Mesendoderm (in vitro differentiated cells): ENCODE measurements at regions not wholly inside any gene's neighbourhood (a gene's known extent, or its start where the extent isn't known, plus 50 kb on each side); places are given as distances from the start of the nearest gene placed in this dataset.

Experiments
- DNase-seq: peaks from one replicate; pipeline ENCODE4 v3.0.0; 2013
- H2AK5ac ChIP-seq: 2 replicates; pipeline ENCODE4 v1.6.1; 2013; ENCODE audit warnings: low read length, inconsistent platforms
- H2BK120ac ChIP-seq: 2 replicates; pipeline ENCODE4 v1.6.1; 2013; ENCODE audit warnings: low read depth, mild to moderate bottlenecking, low read length, moderate library complexity, mixed read lengths
- H2BK15ac ChIP-seq: replicated peaks from 2 replicates; pipeline ENCODE4 v1.6.1; 2013; ENCODE audit warnings: low read depth, mild to moderate bottlenecking, moderate library complexity
- H2BK5ac ChIP-seq: 2 replicates; pipeline ENCODE4 v1.6.1; 2013; ENCODE audit warnings: low read length, inconsistent platforms
- H3K18ac ChIP-seq: 2 replicates; pipeline ENCODE4 v1.6.1; 2013; ENCODE audit warnings: mild to moderate bottlenecking, low read length, mixed read lengths
- H3K23ac ChIP-seq: one replicate; pipeline ENCODE4 v1.6.1; 2013; ENCODE audit warnings: low read length
- H3K27ac ChIP-seq: 2 replicates; pipeline ENCODE4 v1.5.1; 2013; ENCODE audit warnings: low read depth, mild to moderate bottlenecking, inconsistent platforms, low read length, moderate library complexity
- H3K27me3 ChIP-seq: 2 replicates; pipeline ENCODE4 v1.6.1; 2013; ENCODE audit warnings: low read length, control low read depth, mild to moderate bottlenecking, inconsistent platforms; ENCODE audit not compliant: insufficient read depth, poor library complexity
- H3K36me3 ChIP-seq: 2 replicates; pipeline ENCODE4 v1.6.1; 2013; ENCODE audit warnings: low read length, inconsistent platforms; ENCODE audit not compliant: control insufficient read depth, insufficient read depth
- H3K4ac ChIP-seq: one replicate; pipeline ENCODE4 v1.6.1; 2013; ENCODE audit warnings: low read depth, mild to moderate bottlenecking, low read length, moderate library complexity
- H3K4me1 ChIP-seq: 2 replicates; pipeline ENCODE4 v1.6.1; 2013; ENCODE audit warnings: low read depth, low read length, inconsistent platforms; ENCODE audit not compliant: control insufficient read depth
- H3K4me2 ChIP-seq: 2 replicates; pipeline ENCODE4 v1.6.1; 2013; ENCODE audit warnings: low read length
- H3K4me3 ChIP-seq: 2 replicates; pipeline ENCODE4 v1.5.1; 2013; ENCODE audit warnings: mild to moderate bottlenecking, low read length
- H3K56ac ChIP-seq: one replicate; pipeline ENCODE4 v1.6.1; 2013; ENCODE audit warnings: low read length
- H3K79me1 ChIP-seq: 2 replicates; pipeline ENCODE4 v1.6.1; 2013; ENCODE audit warnings: low read length, inconsistent platforms
- H3K79me2 ChIP-seq: 2 replicates; pipeline ENCODE4 v1.6.1; 2013; ENCODE audit warnings: mild to moderate bottlenecking, low read length; ENCODE audit not compliant: control insufficient read depth, insufficient read depth
- H3K9ac ChIP-seq: 2 replicates; pipeline ENCODE4 v1.6.1; 2013; ENCODE audit warnings: low read length, inconsistent platforms
- H4K5ac ChIP-seq: one replicate; pipeline ENCODE4 v1.6.1; 2013; ENCODE audit warnings: low read length
- H4K8ac ChIP-seq: one replicate; pipeline ENCODE4 v1.6.1; 2013; ENCODE audit warnings: low read depth, mild to moderate bottlenecking, control low read depth, low read length, moderate library complexity
- WGBS: extraction: QIAGEN DNeasy Blood & Tissue Kit; methylation state at CpG from one replicate; pipeline ENCODE4 v1.1.7; 2013; ENCODE audit warnings: low lambda C conversion rate, missing lambda C conversion rate; ENCODE audit not compliant: insufficient coverage; ENCODE audit errors: extremely low coverage; 5-methylcytosine and 5-hydroxymethylcytosine counted together

DNA sequence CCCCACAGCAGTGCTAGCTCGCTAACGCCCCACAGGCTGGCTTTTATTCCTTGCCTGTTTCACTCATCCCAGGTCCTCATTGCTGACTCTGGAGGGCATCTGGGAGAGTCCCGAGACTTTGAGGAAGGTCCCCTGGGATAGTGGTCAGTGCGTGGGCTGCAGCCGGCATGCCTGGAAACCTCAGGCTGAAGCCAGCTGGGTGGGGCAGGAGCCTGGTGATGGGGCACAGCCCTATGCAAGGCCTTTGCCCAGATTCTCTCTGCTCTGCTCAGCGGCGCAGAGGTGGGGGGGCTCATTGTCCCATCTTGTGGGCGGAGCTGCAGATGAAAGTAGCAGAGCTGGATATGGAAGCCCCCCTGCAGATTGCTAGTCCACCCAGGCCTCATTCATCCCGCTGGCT, 55.7 kb upstream of the SMAD6 start:
- H3K4me3 ChIP-seq: no peak overlapping the region
- no peak overlapping the region for H3K27ac ChIP-seq
- no peak overlapping the region for H3K18ac ChIP-seq
- no peak overlapping the region for H4K8ac ChIP-seq
- no peak overlapping the region for H3K9ac ChIP-seq
- H2AK5ac ChIP-seq: no peak overlapping the region
- H3K4ac ChIP-seq: no peak overlapping the region
- no peaks in the 10 kb centered on the region for H3K79me1 ChIP-seq
- DNase-seq: no peak
- no CpG with 5 or more reads among the region's 9 CpGs for WGBS
- no peak overlapping the region for H2BK5ac ChIP-seq
- H3K56ac ChIP-seq: no peak overlapping the region
- H3K4me1 ChIP-seq: no peaks in the 10 kb centered on the region
- H4K5ac ChIP-seq: no peak overlapping the region
- H2BK120ac ChIP-seq: no peak overlapping the region
- no peak overlapping the region for H3K4me2 ChIP-seq
- H3K36me3 ChIP-seq: no peaks in the 10 kb centered on the region
- H2BK15ac ChIP-seq: no peak overlapping the region
- no peak overlapping the region for H3K23ac ChIP-seq
- H3K27me3 ChIP-seq: no peaks in the 10 kb centered on the region
- H3K79me2 ChIP-seq: no peaks in the 10 kb centered on the region

DNA sequence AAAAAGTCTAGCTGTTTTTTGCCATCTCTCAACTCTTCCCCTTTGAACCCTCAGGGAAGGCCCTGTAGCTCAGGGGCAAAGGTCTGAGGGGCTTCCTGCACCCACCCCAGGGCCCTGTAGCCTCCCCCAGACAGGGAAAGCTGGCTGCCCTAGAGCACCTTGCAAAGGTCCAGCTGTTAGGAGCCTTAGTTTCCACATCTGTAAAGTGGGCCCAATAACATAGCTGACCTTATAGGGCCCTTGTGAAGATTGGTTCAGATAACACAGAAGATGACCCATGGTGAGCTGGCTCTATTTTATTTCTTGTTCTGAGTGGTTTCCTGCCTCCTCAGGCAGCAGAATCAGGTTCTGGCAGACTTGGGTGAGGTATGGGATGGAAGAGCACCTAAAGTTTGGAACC, 55.2 kb upstream of the SMAD6 start:
- Histone ChIP-seq H2BK15ac (no peak overlapping the region), H3K23ac (no peak overlapping the region), H2BK120ac (no peak overlapping the region), H3K4me3 (no peak overlapping the region), H3K9ac (no peak overlapping the region), H4K8ac (no peak overlapping the region), H3K56ac (peak overlapping the region; percentile 78), H3K27me3 (no peaks in the 10 kb centered on the region), H3K36me3 (no peaks in the 10 kb centered on the region), H2BK5ac (no peak overlapping the region), H3K79me1 (no peaks in the 10 kb centered on the region), H3K4me1 (no peaks in the 10 kb centered on the region), H2AK5ac (peak overlapping the region; percentile 36), H3K79me2 (no peaks in the 10 kb centered on the region), H3K4ac (no peak overlapping the region), H3K4me2 (no peak overlapping the region), H3K27ac (no peak overlapping the region), H4K5ac (no peak overlapping the region), H3K18ac (no peak overlapping the region)
- DNase-seq: no peak

DNA sequence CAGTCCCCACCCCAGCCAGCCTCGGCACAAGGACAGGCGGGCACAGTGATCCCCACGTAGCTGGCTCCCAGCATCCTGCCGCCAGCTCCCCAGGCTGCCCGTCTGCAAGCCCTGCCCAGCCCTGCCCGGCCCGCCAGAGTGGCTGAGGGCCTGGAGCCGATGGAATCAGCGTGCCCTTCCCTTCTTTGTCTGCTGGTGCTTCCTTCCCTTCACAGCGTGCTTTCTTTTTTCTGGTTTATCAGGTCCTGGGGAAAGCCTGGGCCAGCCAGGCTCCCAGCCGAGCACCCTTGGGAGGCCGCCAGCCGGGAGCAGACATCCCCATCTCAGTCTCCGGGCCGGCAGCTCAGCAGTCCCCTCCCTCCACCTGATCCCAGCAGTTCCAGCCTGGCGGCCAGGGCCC, 54.7 kb upstream of the SMAD6 start:
- no peak overlapping the region for H3K9ac ChIP-seq
- no peak overlapping the region for H3K23ac ChIP-seq
- H3K56ac ChIP-seq: peak overlapping the region; percentile 78
- H2BK120ac ChIP-seq: no peak overlapping the region
- H2AK5ac ChIP-seq: no peak overlapping the region
- H3K4me2 ChIP-seq: no peak overlapping the region
- no peaks in the 10 kb centered on the region for H3K79me1 ChIP-seq
- H3K36me3 ChIP-seq: no peaks in the 10 kb centered on the region
- H4K5ac ChIP-seq: no peak overlapping the region
- H3K4me3 ChIP-seq: no peak overlapping the region
- H2BK5ac ChIP-seq: no peak overlapping the region
- H3K79me2 ChIP-seq: no peaks in the 10 kb centered on the region
- H3K4ac ChIP-seq: no peak overlapping the region
- DNase-seq: no peak
- no peaks in the 10 kb centered on the region for H3K4me1 ChIP-seq
- no peak overlapping the region for H3K27ac ChIP-seq
- WGBS: no CpG with 5 or more reads among the region's 16 CpGs
- no peak overlapping the region for H4K8ac ChIP-seq
- no peaks in the 10 kb centered on the region for H3K27me3 ChIP-seq
- H3K18ac ChIP-seq: no peak overlapping the region
- H2BK15ac ChIP-seq: no peak overlapping the region

DNA sequence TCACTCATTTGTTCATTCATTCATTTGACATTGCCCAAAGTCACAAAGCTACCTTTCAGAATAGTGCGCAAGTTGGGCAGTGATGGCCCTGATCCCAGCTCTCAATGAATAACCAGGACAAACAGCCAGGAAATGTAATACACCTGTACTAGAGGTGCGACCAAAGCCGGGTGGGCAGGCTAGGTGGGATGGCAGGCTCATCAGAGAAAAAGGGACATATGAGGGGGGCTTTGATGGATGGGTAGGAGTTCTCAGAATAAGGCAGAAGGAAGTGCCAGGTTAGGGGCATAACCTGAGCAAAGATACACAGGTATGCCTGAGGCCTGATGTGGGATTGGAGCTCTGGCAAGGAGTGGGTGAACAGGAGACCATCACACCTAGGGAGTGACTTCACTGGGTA, 53.4 kb upstream of the SMAD6 start:
- Histone ChIP-seq H3K36me3 (no peaks in the 10 kb centered on the region), H2BK15ac (no peak overlapping the region), H3K79me2 (no peaks in the 10 kb centered on the region), H3K9ac (no peak overlapping the region), H2BK5ac (no peak overlapping the region), H3K4me2 (no peak overlapping the region), H3K56ac (no peak overlapping the region), H3K4ac (no peak overlapping the region), H2AK5ac (no peak overlapping the region), H3K27ac (no peak overlapping the region), H3K23ac (no peak overlapping the region), H2BK120ac (no peak overlapping the region), H3K4me1 (peaks cover 2% of the 10 kb centered on the region), H3K27me3 (no peaks in the 10 kb centered on the region), H3K4me3 (no peak overlapping the region), H4K8ac (no peak overlapping the region), H4K5ac (no peak overlapping the region), H3K79me1 (no peaks in the 10 kb centered on the region), H3K18ac (no peak overlapping the region)
- WGBS: no CpG with 5 or more reads among the region's 3 CpGs
- no peak for DNase-seq

GRCh38 chr15:66649235-66649984, 52.6 kb upstream of the SMAD6 start:
- Histone ChIP-seq H3K79me2 (no peaks in the 10 kb centered on the region), H2AK5ac (no peak overlapping the region), H3K4me1 (peaks cover 5% of the 10 kb centered on the region), H3K23ac (no peak overlapping the region), H2BK120ac (no peak overlapping the region), H4K8ac (no peak overlapping the region), H4K5ac (no peak overlapping the region), H3K79me1 (no peaks in the 10 kb centered on the region), H3K18ac (no peak overlapping the region), H3K4me2 (no peak overlapping the region), H3K4me3 (no peak overlapping the region), H3K27ac (no peak overlapping the region), H3K56ac (peak overlapping the region; percentile 44), H3K27me3 (no peaks in the 10 kb centered on the region), H2BK5ac (no peak overlapping the region), H2BK15ac (no peak overlapping the region), H3K9ac (no peak overlapping the region), H3K36me3 (no peaks in the 10 kb centered on the region), H3K4ac (no peak overlapping the region)
- no peak for DNase-seq
- no CpG with 5 or more reads among the region's 9 CpGs for WGBS

GRCh38 chr15:66650433-66650832, 51.6 kb upstream of the SMAD6 start:
- no CpG with 5 or more reads among the region's 5 CpGs for WGBS

More at GRCh38 chr15:66650433-66650832, 51.6 kb upstream of the SMAD6 start:
- Histone ChIP-seq H3K27ac (no peak overlapping the region), H3K9ac (no peak overlapping the region), H3K27me3 (no peaks in the 10 kb centered on the region), H3K4me3 (no peak overlapping the region), H3K36me3 (no peaks in the 10 kb centered on the region), H3K4ac (no peak overlapping the region), H2BK120ac (no peak overlapping the region), H2BK5ac (no peak overlapping the region), H3K56ac (peak overlapping the region; percentile 38), H4K8ac (no peak overlapping the region), H2AK5ac (no peak overlapping the region), H3K79me2 (no peaks in the 10 kb centered on the region), H3K18ac (no peak overlapping the region), H3K79me1 (no peaks in the 10 kb centered on the region), H4K5ac (no peak overlapping the region), H3K4me2 (no peak overlapping the region), H3K23ac (no peak overlapping the region), H2BK15ac (no peak overlapping the region), H3K4me1 (peaks cover 7% of the 10 kb centered on the region)
- DNase-seq: no peak
